GM06990 (cell line): ENCODE measurements at regions not wholly inside any gene's neighbourhood (a gene's known extent, or its start where the extent isn't known, plus 50 kb on each side); places are given as distances from the start of the nearest gene placed in this dataset.
A peak's percentile ranks its signal among the peaks of the same experiment; 100 is the strongest.
"Not testable (repeated sequence)": the region's sequence is repeated elsewhere in the genome, so short reads cannot be mapped to it uniquely, and the experiment has no call there.

Source experiments
- DNase-seq: peaks from one replicate; pipeline ENCODE4 v3.0.0-alpha.2; 2011; ENCODE audit not compliant: insufficient read length; ENCODE audit errors: extremely low read depth
- H3K27me3 ChIP-seq: replicated peaks from 2 replicates; pipeline ENCODE4 v1.6.0; 2011; ENCODE audit warnings: low read length; ENCODE audit not compliant: control insufficient read depth, insufficient read depth
- H3K36me3 ChIP-seq: 2 replicates; pipeline ENCODE4 v1.5.1; 2011; ENCODE audit warnings: low read length; ENCODE audit not compliant: control insufficient read depth, insufficient read depth
- H3K4me3 ChIP-seq: replicated peaks from 2 replicates; pipeline ENCODE4 v1.5.1; 2011; ENCODE audit warnings: low read depth, mild to moderate bottlenecking, control low read depth, low read length
- TF ChIP-seq, protein P1 (sequence below): IDR thresholded peaks from 2 replicates; pipeline ENCODE4 v1.5.1; 2011; ENCODE audit warnings: low read length, control low read depth, mild to moderate bottlenecking, inconsistent platforms; ENCODE audit not compliant: insufficient read depth, poor library complexity, severe bottlenecking

DNA sequence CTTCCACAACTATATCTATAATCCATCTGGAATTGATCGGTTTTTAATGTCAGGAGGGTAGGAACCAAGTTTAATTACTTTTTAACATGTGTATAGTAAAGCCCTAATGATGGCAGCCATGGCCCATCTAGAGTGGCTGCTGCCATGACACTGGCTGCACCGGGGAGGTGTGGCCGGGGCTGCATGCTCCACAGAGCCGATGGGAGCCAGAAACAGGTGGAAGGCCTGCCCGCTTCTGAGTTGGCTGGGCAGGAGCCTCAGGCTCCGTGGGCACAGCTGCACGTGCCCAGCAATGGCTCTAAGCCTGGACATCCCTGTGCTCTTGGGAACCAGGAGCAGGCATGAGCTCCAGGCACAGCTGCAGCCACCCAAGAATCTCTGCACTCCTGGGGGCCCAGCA is 73.0 kb downstream of the GBP6 start:
- Histone ChIP-seq H3K36me3 (no peaks in the 10 kb centered on the region), H3K4me3 (no peak overlapping the region), H3K27me3 (no peaks in the 10 kb centered on the region)
- DNase-seq = no peak
- TF ChIP-seq, protein P1, sequence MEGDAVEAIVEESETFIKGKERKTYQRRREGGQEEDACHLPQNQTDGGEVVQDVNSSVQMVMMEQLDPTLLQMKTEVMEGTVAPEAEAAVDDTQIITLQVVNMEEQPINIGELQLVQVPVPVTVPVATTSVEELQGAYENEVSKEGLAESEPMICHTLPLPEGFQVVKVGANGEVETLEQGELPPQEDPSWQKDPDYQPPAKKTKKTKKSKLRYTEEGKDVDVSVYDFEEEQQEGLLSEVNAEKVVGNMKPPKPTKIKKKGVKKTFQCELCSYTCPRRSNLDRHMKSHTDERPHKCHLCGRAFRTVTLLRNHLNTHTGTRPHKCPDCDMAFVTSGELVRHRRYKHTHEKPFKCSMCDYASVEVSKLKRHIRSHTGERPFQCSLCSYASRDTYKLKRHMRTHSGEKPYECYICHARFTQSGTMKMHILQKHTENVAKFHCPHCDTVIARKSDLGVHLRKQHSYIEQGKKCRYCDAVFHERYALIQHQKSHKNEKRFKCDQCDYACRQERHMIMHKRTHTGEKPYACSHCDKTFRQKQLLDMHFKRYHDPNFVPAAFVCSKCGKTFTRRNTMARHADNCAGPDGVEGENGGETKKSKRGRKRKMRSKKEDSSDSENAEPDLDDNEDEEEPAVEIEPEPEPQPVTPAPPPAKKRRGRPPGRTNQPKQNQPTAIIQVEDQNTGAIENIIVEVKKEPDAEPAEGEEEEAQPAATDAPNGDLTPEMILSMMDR = no peak

DNA sequence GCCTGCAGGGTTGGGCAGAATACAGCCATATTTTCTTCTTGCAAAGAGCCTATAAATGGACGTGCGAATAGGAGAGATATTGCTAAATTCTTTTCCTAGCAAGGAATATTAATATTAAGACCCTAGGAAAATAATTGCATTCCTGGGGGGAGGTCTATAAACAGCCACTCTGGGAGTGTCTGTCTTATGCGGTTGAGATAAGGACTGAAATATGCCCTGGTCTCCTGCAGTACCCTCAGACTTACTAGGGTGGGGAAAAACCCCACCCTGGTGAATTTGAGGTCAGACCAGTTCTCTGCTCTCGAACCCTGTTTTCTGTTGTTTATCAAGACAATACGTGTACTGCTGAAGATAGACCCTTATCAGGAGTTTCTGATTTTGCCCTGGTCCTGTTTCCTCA is 74.4 kb downstream of the GBP6 start:
- not testable (repeated sequence) for H3K27me3 ChIP-seq, DNase-seq, H3K36me3 ChIP-seq, H3K4me3 ChIP-seq

DNA sequence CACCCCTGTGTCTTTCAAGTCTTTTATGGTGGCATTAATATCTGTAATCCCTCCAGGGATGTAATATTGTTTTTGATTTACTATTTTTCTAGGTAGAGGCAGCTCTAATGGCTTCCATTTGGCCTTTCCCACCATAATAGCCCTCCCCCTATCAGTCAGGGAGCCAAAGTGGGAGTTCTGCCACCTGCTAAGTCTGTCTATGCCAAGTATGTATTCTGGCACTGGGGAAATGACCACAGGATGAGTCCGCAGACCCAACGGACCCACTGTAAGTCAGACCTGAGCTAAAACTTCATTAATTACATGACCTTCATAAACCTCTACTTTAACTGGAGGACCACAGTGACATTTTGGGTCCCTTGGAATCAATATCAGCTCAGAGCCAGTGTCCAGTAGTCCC is 77.1 kb downstream of the GBP6 start:
- no peaks in the 10 kb centered on the region for H3K36me3 ChIP-seq
- no peaks in the 10 kb centered on the region for H3K27me3 ChIP-seq
- H3K4me3 ChIP-seq = no peak overlapping the region
- TF ChIP-seq, protein P1 = no peak
- DNase-seq = no peak

DNA sequence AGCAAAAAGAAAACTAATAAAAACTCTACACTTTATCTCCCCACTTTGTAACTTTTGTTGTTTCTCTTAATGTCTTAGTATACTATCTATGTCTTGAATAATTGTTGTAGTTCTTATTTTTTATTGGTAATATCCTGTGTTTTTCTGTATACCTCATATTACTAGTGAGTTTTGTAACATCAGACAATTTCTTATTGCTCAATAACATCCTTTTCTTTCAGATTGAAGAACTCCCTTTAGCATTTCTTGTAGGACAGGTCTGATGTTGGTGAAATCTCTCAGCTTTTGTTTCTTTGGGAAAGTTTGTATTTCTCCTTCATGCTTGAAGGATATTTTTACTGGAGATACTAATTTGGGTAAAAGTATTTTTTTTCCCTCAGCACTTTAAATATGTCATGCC is 79.8 kb upstream of the LRRC8B start:
- TF ChIP-seq, protein P1 = no peak
- Histone ChIP-seq H3K27me3 (no peaks in the 10 kb centered on the region; the same call in 1 of the 2 replicates), H3K36me3 (no peaks in the 10 kb centered on the region), H3K4me3 (no peak overlapping the region)
- DNase-seq = no peak

DNA sequence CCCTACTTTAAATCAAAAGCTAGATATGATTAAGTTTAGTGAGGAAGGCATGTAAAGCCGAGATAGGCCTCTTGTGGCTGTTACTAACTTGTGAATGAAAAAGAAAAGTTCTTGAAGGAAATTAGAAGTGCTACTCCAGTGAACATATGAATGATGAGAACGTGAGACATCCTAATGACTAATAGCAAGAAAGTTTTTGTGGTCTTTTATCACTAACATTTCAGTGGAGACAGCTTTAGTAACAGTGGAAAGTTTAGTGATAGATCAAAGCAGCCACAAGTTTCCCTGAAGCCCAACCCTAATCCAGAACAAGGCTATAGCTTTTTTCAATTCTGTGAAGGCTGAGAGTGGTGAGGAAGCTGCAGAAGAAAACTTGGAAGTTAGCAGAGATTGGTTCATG is 73.6 kb upstream of the LRRC8B start:
- DNase-seq = peak; percentile 28

DNA sequence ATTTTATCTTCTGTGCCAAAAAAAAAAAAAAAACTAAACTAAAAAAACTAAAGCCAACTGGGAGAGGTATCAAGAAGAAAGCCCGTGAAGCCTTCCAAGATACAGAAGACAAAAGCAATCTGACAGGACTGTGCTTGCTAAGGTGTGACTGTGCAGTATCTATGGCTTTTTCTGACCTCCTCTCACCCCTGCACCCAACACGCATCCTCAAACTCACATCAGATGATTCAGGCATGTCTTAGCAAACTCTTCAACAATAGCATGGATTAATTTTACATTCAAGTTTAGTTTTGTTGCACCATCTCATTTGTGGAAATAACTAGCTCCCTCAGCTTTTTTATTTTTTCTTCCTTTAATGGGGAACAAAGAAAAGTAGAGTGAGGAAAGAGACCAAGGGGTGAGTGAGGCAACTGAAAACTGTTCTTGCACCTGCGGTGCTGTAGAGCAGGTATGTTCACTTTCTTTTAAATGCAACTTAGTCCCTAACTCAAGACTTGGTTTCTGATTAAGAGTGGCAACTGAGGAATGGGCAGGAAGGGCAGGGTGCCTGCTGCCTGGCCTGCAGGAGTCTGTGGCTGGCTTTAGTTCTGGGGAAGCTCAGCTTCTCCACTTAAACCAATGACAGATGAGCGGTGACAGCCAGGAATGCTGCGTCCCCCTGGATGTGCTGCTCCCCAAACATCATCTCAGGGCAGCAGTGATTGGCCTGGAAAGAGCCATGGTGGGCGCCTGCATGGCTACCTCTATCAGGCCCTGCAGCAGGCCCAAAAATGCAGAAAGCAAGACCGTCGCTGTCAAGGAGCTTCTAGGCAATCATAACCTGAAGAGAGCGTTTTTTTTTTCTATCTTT is 71.3 kb upstream of the LRRC8B start:
- Histone ChIP-seq H3K27me3 (no peaks in the 10 kb centered on the region), H3K36me3 (no peaks in the 10 kb centered on the region), H3K4me3 (no peak overlapping the region)
- DNase-seq = no peak
- TF ChIP-seq, protein P1 = no peak

More for the DNA sequence above, 73.6 kb upstream of the LRRC8B start:
- H3K4me3 ChIP-seq = no peak overlapping the region
- H3K27me3 ChIP-seq = no peaks in the 10 kb centered on the region; the same call in 1 of the 2 replicates
- no peaks in the 10 kb centered on the region for H3K36me3 ChIP-seq
- TF ChIP-seq, protein P1 = no peak
